ENCODE measurements at regions not wholly inside any gene's neighbourhood (a gene's known extent, or its start where the extent isn't known, plus 50 kb on each side); places are given as distances from the start of the nearest gene placed in this dataset.

DNA sequence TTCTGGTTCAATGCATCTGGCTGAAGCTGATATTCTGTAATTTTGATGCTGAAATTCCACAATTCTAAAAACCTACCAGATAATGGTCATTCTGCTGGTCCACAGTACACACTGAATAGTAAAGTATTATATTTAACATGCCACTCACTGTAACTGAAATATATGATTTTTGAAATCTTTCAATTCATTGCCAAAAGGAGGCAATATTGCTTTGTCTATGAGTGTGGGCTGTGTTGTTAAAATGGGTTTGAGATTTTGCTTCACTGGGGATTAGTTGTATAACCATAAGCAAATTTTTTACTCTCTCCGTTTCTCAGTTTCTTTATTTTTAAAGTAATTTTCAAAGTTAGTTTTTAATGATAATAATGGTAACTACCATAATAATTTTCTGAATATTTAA, 1404.1 kb upstream of the IGFBP7 start:
- Mint-ChIP-seq H3K4me1 (no peaks in the 10 kb centered on the region), H3K27me3 (ENCODE audit: low read depth in 2 of 2) (no peaks in the 10 kb centered on the region), H3K27ac (no peak overlapping the region), H3K4me3 (no peak overlapping the region), H3K36me3 (no peaks in the 10 kb centered on the region), H3K9me3 (peaks cover under 1 to 9% of the 10 kb centered on the region in 2 donors)
- H3K27me3 ChIP-seq (ENCODE audit: control insufficient read depth, insufficient read depth, low read length): no peaks in the 10 kb centered on the region
- intact Hi-C loops (cut with micrococcal nuclease): no loop called here
- no peak overlapping the region for H3K4me3 ChIP-seq (ENCODE audit: low read length)
- H3K4me1 ChIP-seq (ENCODE audit: control insufficient read depth, insufficient read depth, low read length): no peaks in the 10 kb centered on the region
- no CpG with 5 or more reads among the region's 1 CpG for WGBS (ENCODE audit: insufficient coverage)
- no peaks in the 10 kb centered on the region for H3K36me3 ChIP-seq (ENCODE audit: control insufficient read depth, insufficient read depth, low read length)
- TF ChIP-seq CTCF (IDR thresholded peaks at IDR 0.05): no peak
- no peaks in the 10 kb centered on the region for H3K9me3 ChIP-seq (ENCODE audit: control insufficient read depth, insufficient read depth, low read length)
- no peak for ATAC-seq
- DNase-seq: no peak
- no peak overlapping the region for H3K27ac ChIP-seq (ENCODE audit: low read length)

- Histone ChIP-seq H3K27me3 (ENCODE audit: control insufficient read depth, insufficient read depth, low read length) (no peaks in the 10 kb centered on the region), H3K27ac (ENCODE audit: low read length) (no peak overlapping the region), H3K9me3 (ENCODE audit: control insufficient read depth, insufficient read depth, low read length) (no peaks in the 10 kb centered on the region), H3K4me3 (ENCODE audit: low read length) (no peak overlapping the region), H3K4me1 (ENCODE audit: control insufficient read depth, insufficient read depth, low read length) (no peaks in the 10 kb centered on the region), H3K36me3 (ENCODE audit: control insufficient read depth, insufficient read depth, low read length) (no peaks in the 10 kb centered on the region)
- DNase-seq: no peak
- no peaks in the 10 kb centered on the region for H3K36me3 Mint-ChIP-seq
- no CpG with 5 or more reads among the region's 2 CpGs for WGBS (ENCODE audit: insufficient coverage)
- no peak for TF ChIP-seq CTCF (IDR thresholded peaks at IDR 0.05)
- H3K4me3 Mint-ChIP-seq: no peak overlapping the region
- intact Hi-C loops (cut with micrococcal nuclease): no loop called here
- H3K27ac Mint-ChIP-seq: no peak overlapping the region
- no peaks in the 10 kb centered on the region for H3K27me3 Mint-ChIP-seq (ENCODE audit: low read depth in 2 of 2)
- no peaks in the 10 kb centered on the region for H3K4me1 Mint-ChIP-seq
- H3K9me3 Mint-ChIP-seq: peaks cover 0 to 4% of the 10 kb centered on the region in 2 donors
- no peak for ATAC-seq
Measured at GRCh38 chr4:58510652-58511051, 1400.5 kb upstream of the IGFBP7 start.

DNA sequence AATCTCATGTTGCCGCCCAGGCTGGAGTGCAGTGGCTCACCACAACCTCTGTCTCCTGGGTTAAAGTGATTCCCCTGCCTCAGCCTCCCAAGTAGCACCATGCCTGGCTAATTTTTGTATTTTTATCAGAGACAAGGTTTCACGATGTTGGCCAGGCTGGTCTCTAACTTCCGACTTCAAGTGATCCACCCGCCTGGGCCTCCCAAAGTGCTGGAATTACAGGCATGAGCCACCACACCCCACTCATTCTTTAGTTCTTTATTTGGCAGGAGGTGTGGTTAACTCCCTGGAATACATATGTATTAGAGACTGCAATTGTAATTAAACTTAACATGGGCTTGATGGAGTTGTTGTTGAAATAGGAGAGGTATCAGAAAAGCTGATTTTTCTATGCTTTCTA, 1396.9 kb upstream of the IGFBP7 start:
- no peaks in the 10 kb centered on the region for H3K36me3 ChIP-seq (ENCODE audit: control insufficient read depth, insufficient read depth, low read length)
- no peak for DNase-seq
- no peaks in the 10 kb centered on the region for H3K27me3 ChIP-seq (ENCODE audit: control insufficient read depth, insufficient read depth, low read length)
- no peak overlapping the region for H3K27ac ChIP-seq (ENCODE audit: low read length)
- TF ChIP-seq CTCF (IDR thresholded peaks at IDR 0.05): no peak
- no peaks in the 10 kb centered on the region for H3K4me1 ChIP-seq (ENCODE audit: control insufficient read depth, insufficient read depth, low read length)
- WGBS (ENCODE audit: insufficient coverage): 100% methylated on average over 3 of the region's 4 CpGs
- Mint-ChIP-seq H3K36me3 (no peaks in the 10 kb centered on the region), H3K27ac (no peak overlapping the region), H3K27me3 (ENCODE audit: low read depth in 2 of 2) (no peaks in the 10 kb centered on the region), H3K4me1 (no peaks in the 10 kb centered on the region), H3K9me3 (peaks cover 2 to 4% of the 10 kb centered on the region in 2 donors), H3K4me3 (no peak overlapping the region)
- ATAC-seq: no peak
- H3K4me3 ChIP-seq (ENCODE audit: low read length): no peak overlapping the region
- intact Hi-C loops (cut with micrococcal nuclease): no loop called here
- H3K9me3 ChIP-seq (ENCODE audit: control insufficient read depth, insufficient read depth, low read length): no peaks in the 10 kb centered on the region

- Mint-ChIP-seq H3K27me3 (ENCODE audit: low read depth in 2 of 2) (no peaks in the 10 kb centered on the region), H3K36me3 (no peaks in the 10 kb centered on the region), H3K9me3 (peaks cover 2 to 11% of the 10 kb centered on the region in 2 donors), H3K4me1 (no peaks in the 10 kb centered on the region), H3K27ac (no peak overlapping the region), H3K4me3 (no peak overlapping the region)
- DNase-seq (no peak), ATAC-seq (no peak)
- Histone ChIP-seq H3K9me3 (ENCODE audit: control insufficient read depth, insufficient read depth, low read length) (no peaks in the 10 kb centered on the region), H3K4me3 (ENCODE audit: low read length) (no peak overlapping the region), H3K36me3 (ENCODE audit: control insufficient read depth, insufficient read depth, low read length) (no peaks in the 10 kb centered on the region), H3K27ac (ENCODE audit: low read length) (no peak overlapping the region), H3K4me1 (ENCODE audit: control insufficient read depth, insufficient read depth, low read length) (no peaks in the 10 kb centered on the region), H3K27me3 (ENCODE audit: control insufficient read depth, insufficient read depth, low read length) (no peaks in the 10 kb centered on the region)
- intact Hi-C loops (cut with micrococcal nuclease): no loop called here
- WGBS (ENCODE audit: insufficient coverage): 89% methylated on average over 1 of the region's 2 CpGs
- TF ChIP-seq CTCF (IDR thresholded peaks at IDR 0.05): no peak
Measured at GRCh38 chr4:58502839-58503238, 1392.7 kb upstream of the IGFBP7 start.

Data from natural killer cell (primary cell).